NCI-H2107 (cell line): ENCODE measurements at regions not wholly inside any gene's neighbourhood (a gene's known extent, or its start where the extent isn't known, plus 50 kb on each side); places are given as distances from the start of the nearest gene placed in this dataset.

ENCODE experiments used
- DNase-seq: peaks from one replicate; lab custom pipeline; 2025; lab: John Stamatoyannopoulos, UW

DNA sequence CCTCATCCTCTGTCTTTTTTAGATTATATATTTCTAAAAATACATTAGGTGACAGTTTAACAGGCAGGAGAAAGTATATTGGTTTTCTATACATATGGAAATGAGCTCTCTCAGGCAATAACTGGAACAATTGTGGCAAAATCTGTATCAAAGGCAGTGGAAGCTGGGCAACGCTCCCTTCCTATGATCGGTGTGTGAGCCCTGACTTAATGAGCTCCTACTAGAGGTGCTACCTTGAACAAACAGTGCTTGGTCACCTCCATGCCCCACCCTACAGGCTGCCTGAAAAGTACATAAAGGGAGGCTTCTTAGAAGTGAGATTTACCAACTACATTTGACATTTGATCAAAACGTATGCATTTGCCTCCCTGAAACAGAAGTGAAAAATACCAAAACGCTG is 185.3 kb downstream of the EFNB2 start:
- DNase-seq, result no peak

DNA sequence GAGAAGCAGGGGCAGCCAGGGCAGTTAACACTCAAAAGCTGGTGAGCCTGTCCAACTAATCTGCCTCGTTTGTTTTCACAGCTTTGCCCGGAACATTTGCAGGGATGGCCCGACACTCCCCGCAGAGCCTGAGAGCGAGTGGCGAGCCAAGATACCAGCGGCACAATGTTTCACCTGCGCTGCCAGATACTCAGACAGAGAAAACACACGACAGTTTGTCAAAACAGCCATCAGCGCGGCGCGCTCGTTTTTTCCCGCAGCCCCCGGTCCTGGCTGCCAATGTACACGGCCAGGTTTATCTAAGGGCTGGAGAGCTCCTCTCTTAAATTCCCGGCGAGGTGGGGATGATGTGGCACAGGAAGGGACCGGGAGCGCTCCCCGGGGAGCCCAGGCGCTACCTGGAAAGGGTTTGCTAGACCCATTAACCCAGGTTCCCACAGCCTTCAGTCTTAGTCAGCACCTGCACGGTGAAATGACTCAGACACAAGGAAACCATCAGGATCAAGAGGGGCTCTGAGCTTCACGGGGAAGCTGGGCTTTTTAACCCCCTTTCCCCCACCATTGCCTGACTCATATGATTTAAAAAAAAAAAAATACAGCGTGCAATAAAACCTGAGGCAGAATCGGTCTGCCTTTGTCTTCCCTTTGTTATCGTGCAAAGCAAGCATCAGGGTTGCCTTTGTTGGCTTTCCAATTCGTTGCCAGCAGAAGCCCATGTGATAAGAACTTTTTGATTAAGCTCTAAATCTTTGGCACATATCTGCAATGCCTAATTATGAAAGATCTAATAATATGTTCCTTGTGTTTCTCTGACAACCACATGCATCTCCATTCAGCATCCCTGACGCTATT is 186.2 kb downstream of the EFNB2 start:
- DNase-seq, result no peak

DNA sequence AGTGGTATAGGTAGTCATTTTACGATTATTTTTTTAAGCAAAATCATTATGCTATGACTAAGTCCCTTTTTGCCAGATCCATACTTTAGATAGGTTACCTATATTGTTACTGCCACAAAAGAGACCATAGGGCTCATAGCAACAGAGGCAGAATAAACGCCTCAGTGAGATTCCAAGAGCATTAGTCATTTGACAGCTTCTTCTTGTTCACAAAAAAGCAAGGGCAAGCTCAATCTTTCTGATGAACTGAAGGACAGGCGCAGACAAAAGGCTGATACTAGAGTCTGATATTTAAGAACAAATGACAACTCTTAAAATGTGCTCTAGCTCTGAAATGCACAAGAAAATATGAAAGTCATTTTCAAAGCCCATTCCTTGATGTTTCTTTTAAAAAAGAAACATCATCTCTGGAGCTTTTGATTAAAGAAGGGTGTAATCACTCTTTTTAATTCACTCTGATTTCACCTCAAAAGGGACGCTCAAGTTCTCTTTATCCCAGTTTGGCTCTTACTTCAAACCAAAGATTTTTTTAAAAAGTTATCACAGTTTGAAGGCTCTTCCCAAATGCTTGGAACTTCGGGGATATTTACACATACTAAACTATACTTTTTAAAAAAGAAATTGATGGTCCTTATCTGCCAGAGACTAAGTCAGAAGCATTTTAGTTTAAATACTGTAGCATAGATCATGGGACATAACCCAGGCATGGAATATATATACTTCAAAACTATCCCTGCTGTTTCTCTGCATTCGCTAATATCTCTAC is 187.2 kb downstream of the EFNB2 start:
- no peak for DNase-seq

DNA sequence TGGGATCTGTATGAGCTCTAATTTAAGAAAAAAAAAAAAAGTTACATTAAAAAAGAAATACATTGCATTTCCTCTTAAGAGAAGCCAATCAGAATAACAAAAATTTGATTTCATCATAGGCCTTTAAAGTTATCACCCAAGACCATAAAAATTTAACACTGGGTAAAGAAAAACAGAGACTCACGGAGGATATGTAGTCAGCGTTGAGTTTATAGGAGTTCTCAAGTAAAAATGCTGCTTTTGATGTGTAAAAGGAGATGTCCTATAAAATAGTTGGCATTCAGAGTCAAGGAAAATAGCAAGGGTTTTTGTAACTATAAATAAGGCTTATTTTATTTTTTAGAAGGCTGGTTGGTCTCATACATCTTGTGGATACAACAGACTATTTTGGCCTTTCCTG is 191.1 kb downstream of the EFNB2 start:
- no peak for DNase-seq

DNA sequence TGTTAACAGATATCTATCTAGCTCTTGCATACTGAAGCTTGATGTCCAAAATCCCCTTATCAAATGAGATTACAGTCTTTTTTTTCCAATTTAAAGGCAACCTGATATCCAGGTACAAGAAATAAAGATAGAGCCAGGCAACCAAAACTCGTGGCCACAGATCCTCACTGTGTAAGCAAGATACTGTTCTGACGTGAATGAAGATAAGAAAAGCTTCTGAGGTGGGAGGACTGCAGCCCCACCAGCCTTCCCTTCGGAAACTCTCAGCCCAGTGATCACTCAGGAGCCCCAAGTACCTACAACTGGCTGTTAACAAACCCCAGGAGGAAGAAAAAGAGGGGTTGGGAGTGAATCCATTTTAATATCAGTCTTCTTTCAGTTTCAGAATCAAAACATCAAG is 191.6 kb downstream of the EFNB2 start:
- DNase-seq, result no peak

DNA sequence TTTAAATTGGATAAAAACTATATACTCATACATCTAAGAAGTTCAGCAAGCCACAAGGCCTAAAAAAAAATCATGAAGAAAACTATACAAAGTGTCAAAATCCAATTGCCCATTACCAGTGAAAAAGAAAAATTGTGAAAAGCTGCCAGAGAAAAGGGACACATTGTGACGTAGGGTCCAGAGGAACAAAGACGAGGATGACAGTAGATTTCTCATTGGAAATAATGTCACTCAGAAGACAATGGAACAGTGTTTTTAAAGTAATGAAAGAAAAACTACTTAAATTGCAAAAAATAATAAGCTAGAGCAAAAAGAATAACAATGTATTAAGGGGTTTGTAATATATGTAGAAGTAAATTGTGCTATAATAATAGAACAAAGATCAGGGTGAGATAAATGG is 195.2 kb downstream of the EFNB2 start:
- DNase-seq, result no peak

DNA sequence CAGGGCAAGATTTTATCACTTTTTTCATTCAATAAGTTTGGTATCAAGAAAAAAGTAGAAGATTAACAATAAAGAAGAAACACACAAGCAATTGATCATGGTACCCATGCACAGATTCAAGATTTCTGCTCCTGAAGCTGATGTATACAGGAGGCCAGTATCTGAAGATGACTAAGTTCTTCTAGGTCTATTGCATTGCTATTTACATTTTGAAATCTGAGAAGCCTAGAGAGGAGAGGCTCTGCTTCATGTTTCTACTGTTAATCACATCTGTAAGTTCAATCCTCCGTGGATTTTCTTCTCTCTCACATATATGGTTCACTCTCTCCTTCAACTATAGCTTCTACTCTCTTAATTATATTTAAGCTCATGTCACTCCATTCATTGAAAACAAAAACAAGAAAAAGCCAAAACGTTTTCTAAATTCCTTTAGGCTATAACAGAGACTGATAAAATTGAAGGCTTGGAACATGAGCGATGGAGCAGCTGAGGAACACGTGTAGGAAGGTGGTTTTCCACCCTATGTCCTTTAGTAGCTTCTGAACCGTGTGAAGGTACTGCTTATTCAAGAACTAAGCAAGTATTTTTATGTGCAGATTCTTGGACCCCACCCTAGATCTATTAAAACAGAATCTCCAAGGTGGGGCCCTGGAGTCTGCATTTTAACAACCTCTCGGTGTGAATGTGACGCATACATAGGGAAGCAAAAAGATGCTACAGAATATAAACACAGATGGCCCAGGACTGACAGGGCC is 198.2 kb downstream of the EFNB2 start:
- DNase-seq, result no peak

DNA sequence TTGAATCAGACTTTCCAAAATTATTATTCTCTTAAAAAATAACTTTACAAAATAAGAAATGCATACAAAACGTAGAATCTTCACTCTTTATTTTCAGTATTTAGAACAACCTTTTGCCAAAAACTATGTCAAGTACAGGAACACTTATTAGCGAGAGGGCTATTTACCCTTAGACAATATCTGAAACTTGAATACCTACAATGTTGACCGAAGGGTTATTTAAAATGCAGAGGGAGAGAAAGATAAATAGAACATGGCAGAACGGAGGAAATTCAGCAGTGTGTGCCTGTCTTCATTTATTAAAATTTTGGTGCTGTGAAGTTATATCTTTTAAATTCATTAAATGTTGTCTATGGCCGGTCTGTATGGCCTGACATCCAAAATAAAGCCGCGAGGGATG is 198.8 kb downstream of the EFNB2 start:
- DNase-seq, result no peak

DNA sequence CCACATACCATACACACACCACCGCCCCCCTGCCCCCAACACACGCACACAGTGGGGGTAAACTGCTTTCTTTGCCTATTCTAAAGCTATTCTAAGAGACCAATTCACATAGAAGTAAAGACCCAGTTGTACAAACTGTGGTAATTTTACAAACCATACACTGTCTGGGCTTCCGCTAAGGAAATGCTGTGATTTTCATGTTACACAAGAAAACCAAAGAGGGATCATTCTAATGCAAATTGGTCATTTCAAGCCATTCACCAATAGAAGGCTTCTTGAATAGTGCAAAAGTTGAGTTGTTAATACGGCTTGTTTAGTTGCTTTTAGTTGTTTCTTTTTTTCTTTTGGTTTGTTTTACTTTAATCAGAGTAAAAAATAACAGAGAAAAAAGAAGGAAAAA is 202.8 kb downstream of the EFNB2 start:
- DNase-seq, result no peak

DNA sequence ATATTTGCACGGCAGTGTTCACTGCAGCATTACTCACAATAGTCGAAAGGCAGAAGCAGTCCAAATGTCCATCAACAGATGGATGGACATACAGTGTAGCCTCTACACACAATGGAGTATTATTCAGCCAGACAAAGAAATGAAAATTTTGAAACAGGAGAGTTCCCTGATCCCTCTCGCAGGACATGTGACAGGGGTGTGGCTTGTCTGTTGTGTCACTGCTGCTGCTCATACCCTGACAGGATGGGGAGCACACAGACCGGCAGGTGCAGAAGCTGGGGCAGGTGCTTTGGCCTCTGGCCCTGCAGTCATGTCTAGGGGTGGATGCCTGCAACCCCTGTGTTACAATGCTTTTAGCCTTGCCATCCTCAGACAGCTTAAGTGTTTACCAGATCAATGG is 204.3 kb downstream of the EFNB2 start:
- DNase-seq, result no peak

DNA sequence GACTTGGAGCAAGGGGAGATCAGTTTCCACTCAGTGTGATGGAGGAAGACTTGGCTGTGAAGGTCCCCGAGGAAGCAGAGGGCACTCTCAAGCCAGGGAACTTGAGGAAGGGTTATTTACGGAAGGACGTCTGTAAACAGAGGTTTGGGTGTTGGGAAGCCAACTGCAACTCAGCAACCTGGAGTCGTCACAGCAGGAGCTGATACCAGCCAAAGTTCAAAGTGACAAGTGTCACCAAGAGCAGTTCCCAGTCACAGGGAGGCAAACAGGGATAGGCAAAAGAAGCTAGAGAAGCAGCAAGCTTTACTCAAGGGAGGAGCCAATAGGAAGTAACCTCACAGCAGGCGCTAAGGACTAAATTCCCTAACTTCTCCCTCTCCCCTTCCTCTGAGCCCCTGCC is 205.5 kb downstream of the EFNB2 start:
- DNase-seq, result no peak

DNA sequence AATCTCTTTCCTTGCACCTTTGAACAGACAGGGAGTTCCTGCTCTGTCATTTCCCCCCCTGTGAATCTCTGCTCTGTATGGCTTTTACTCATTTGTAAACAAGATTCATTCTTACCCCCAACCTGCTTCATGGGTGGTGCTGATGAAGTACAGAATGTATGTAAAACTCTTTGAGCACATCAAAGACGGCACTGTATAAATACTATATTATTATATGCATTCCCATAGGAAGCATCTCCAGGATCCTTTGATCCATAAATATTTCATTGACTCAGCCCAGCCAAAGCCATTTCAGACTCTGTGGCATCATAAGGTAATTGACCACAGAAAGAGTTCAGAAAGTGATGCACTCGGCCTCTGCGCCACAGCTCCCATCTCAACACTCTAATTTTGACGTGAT is 208.7 kb downstream of the EFNB2 start:
- DNase-seq, result no peak

DNA sequence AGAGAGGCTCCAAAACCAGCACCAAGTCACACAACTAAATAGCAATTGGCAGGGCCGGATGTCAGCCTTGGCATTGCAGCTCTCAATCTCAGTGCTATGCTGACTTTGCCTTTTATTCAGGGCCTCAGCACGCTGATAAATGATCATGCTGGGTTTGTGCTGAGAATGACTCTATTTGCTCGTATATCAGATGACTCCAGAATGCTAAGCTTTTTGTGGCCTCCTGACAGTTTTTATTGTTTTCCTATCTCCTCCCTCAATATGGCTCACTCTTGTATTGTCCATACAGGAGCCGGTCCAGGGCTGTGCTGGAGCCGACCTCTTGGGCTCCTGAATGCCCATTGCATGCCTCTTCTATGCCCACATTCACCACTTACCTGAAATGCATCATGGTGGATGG is 211.0 kb downstream of the EFNB2 start:
- DNase-seq, result no peak

DNA sequence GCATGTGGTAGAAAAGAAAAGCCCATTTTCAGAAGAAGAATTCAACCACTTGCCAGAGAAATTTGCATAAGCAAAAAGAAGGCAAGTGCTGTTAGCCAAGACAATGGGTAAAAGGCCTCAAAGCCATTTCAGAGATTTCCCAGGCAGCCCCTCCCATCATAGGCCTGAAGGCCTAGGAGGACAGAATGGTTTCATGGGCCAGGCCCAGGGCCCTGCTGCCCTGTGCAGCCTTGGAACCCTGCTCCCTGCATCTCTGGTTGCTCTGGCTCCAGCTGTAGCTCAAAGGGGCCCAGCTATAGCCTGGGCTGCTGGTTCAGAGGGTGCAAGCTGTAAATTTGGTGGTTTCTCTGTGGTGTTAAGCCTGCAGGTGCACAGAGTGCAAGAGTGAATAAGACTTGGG is 212.8 kb downstream of the EFNB2 start:
- no peak for DNase-seq

DNA sequence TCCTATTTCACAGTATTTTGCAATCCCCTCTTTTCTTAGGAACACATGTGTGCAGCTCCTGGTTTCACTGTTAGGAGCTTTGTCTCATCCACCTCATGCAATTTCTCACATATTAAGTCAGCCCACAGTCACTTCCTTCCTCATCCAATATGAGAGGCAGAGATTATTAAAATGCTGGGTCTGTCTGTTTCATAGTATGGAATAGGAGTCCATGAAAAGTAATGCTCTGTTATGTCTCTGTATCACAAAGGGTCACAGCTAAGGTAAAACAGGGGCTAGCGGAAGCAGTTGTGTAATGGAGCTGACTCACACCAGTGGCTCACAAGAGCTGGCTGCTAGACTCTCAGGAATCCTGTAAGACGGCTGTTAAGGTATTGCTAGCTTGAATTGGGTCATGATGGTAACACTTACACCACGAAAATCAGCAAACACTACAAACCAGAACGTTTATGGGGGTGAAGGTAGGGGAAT is 216.5 kb downstream of the EFNB2 start:
- no peak for DNase-seq

DNA sequence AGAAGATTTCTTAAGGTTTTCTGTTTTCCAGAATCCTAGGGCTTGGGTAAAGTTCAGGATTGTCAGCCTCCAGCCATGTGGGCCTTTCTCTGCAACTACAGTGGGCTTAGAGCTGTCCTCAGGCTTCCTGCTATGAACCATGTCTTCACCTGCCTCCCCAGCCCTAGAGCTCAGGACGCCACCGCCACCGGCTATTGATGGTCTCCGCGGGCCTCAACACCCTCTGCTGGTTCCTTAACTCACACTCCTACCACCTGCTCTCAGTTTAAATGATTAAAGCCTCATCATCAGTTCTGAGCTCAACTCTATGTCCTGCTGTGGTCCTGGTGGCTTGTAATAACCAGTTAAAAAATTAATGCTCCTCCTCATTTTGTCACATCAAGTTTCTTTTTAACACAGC is 221.0 kb downstream of the EFNB2 start:
- no peak for DNase-seq

DNA sequence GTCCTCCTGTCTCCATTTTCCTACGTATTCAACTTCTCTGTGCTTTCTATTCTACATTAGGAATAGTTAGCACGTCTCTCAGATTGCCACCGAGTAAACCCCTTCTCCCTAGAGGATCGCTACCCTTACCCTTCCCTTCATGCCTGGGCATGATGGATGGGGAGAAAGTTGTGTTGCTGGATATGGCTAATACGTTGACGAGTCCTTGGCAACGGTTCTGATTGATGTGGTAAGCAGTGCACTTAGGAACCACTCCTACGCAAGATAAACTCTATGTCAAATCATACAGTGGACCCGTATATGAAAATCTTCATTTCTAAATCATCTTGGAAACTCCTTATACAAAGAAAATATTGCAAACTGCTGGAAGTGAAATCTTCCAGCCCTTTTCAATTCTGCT is 224.5 kb downstream of the EFNB2 start:
- DNase-seq, result no peak

DNA sequence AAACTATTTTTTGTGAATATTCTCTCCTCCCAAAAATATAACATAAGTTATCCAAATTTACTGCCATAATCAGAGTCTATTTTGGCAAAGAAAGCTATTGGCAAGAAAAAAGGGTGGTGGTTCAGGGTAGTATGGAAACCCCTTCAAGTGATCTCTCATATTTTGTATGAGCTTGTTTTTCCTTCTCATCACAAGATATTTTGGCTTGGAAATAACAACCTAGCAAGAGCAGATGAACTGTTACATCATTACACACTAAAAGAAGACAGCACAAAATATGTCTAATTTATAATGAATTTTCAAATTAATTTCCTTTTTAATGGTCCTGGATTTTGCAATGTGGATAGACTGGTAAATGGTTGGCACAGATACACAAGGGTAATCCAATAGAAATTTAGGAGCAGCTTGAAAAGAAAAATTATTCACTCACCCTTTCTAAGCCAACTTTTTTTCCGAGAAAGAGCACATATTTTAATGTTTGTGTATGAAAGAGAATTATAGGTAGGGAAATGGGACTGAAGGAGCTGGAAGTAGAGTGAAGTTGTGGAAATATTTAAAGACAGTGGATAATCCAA is 225.1 kb downstream of the EFNB2 start:
- no peak for DNase-seq

DNA sequence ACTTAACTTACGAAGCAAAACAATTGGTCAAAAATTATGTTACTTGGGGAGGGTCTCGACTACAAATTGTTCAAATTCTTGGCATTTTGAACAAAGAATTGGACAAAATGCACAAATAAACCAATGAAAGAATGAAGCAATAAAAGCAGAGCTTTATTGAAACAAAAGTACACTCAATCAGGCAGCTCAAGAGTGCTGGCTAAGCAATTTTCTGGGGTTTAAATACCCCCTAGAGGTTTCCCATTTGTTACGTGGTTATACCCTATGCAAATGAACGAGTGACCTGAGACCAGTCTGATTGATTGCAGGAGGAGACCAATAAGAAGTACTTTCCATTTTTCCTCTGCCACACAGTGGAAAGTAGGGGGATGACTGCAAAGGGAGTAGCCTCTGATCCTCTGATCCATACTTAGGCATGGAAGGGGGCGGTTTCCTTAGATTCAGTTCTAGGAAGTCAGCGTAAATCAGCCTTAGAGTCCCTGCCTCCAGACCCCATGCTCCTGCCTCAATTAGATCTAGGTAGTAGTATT is 228.6 kb downstream of the EFNB2 start:
- DNase-seq, result no peak

DNA sequence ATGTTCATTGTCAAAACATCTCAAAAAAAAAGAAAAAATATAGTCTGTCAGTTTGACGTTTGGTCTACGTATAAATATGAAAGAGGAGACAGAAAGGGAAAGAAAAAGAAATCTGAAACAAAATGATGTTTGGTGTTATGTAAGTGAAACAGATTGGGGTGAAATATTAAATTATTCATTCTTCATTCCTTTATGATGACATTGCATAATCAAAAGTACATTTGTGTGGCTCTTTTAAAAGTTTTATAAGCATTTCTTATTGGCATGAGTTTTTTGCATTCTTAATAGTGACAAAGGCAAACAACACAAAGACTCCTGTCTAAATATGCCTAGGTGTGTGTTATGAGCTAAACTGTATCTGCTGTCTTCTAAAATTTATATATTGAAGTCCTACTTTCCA is 232.6 kb downstream of the EFNB2 start:
- no peak for DNase-seq

DNA sequence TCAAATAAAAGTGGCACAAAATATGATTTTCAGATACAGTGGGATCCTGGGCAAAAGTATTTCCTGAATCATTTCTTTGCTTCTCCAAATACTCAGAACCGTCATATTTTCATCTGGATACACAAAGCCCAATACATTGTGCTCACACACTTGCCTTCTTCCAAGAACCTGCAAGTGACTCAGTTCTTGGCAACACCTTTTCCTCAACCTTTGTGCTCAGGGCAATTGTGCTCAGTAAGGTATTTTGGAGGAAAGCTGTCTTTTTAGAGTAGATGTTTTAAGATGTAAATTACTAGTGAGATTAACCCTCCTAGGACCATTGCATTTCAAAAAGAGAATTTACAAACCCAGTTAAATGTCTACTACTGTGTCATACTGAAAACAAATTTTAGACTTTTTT is 233.5 kb downstream of the EFNB2 start:
- no peak for DNase-seq

DNA sequence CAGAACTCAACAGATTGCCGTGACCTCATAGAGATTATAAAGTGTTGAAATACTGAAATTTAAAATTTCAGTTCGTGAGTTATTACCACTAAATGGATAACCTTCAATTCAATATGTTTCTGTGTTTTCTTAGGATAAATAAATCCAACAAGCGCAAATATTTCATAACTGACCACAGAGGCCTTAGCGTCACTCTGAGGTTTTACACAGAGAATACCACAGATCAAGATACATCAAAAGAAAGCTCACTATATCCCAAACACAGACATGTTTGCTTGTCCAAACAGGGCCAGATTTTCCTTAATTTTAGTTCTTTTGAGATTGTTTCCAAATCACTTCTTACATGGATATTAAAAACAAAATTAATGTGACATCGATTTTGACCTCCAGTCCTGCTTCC is 235.8 kb downstream of the EFNB2 start:
- DNase-seq, result no peak
